NAMALWA (cell line): ENCODE measurements at regions not wholly inside any gene's neighbourhood (a gene's known extent, or its start where the extent isn't known, plus 50 kb on each side); places are given as distances from the start of the nearest gene placed in this dataset.
A peak's percentile ranks its signal among the peaks of the same experiment; 100 is the strongest.
"Not testable (repeated sequence)": the region's sequence is repeated elsewhere in the genome, so short reads cannot be mapped to it uniquely, and the experiment has no call there.

Source experiments
- DNase-seq: peaks from one replicate; pipeline ENCODE4 v3.0.0-alpha.2; 2015; ENCODE audit warnings: low spot score

GRCh38 chr1:149157409-149157808 is 54.1 kb upstream of the NBPF9 start:
- not testable (repeated sequence) for DNase-seq

GRCh38 chr1:149158308-149158707 is 55.0 kb upstream of the NBPF9 start:
- not testable (repeated sequence) for DNase-seq

- DNase-seq = not testable (repeated sequence)
Measured at GRCh38 chr1:149163063-149163444, 59.7 kb upstream of the NBPF9 start.

GRCh38 chr1:149174765-149175164 is 71.4 kb upstream of the NBPF9 start:
- DNase-seq = peak; percentile 21

- not testable (repeated sequence) for DNase-seq
Measured at GRCh38 chr1:149175812-149176211, 72.5 kb upstream of the NBPF9 start.

GRCh38 chr1:149176453-149177316 is 73.3 kb upstream of the NBPF9 start:
- DNase-seq = peak; percentile 77

GRCh38 chr1:149190742-149191141 is 87.4 kb upstream of the NBPF9 start:
- DNase-seq = not testable (repeated sequence)

- not testable (repeated sequence) for DNase-seq
Measured at GRCh38 chr1:149196651-149197050, 93.3 kb upstream of the NBPF9 start.

- peak; percentile 4 for DNase-seq
Measured at GRCh38 chr1:149200567-149200966, 97.2 kb upstream of the NBPF9 start.

- not testable (repeated sequence) for DNase-seq
Measured at GRCh38 chr1:149202283-149202682, 98.9 kb upstream of the NBPF9 start.

GRCh38 chr1:149204396-149204795 is 101.0 kb upstream of the NBPF9 start:
- DNase-seq = not testable (repeated sequence)

GRCh38 chr1:149208836-149209235 is 105.5 kb upstream of the NBPF9 start:
- DNase-seq = not testable (repeated sequence)

GRCh38 chr1:149211757-149212420 is 108.5 kb upstream of the NBPF9 start:
- DNase-seq = not testable (repeated sequence)

- not testable (repeated sequence) for DNase-seq
Measured at GRCh38 chr1:149212946-149213345, 109.6 kb upstream of the NBPF9 start.

- DNase-seq = not testable (repeated sequence)
Measured at GRCh38 chr1:149213673-149214072, 110.3 kb upstream of the NBPF9 start.

- DNase-seq = not testable (repeated sequence)
Measured at GRCh38 chr1:149218080-149218988, 115.0 kb upstream of the NBPF9 start.

- DNase-seq = not testable (repeated sequence)
Measured at GRCh38 chr1:149219539-149219938, 116.2 kb upstream of the NBPF9 start.

GRCh38 chr1:149220463-149221074 is 117.2 kb upstream of the NBPF9 start:
- not testable (repeated sequence) for DNase-seq

GRCh38 chr1:149227933-149228665 is 124.7 kb upstream of the NBPF9 start:
- not testable (repeated sequence) for DNase-seq

- not testable (repeated sequence) for DNase-seq
Measured at GRCh38 chr1:149228672-149229585, 125.6 kb upstream of the NBPF9 start.
